Testis (tissue), 2 donors: ENCODE measurements at regions not wholly inside any gene's neighbourhood (a gene's known extent, or its start where the extent isn't known, plus 50 kb on each side); places are given as distances from the start of the nearest gene placed in this dataset.

Experiments used
- DNase-seq: peaks from one replicate; pipeline ENCODE4 v3.0.0-alpha.2; 2019
- H3K27ac ChIP-seq, 2 donors: fragments of 200-600 bp; sonication (generic); one replicate each; pipeline ENCODE4 v1.5.1; 2019
- H3K27me3 ChIP-seq: fragments of 200-600 bp; sonication (generic); one replicate; pipeline ENCODE4 v1.5.1; 2019
- H3K36me3 ChIP-seq: fragments of 200-600 bp; sonication (generic); one replicate; pipeline ENCODE4 v1.5.1; 2017; ENCODE audit warnings: low read depth; ENCODE audit errors: missing control alignments
- H3K4me1 ChIP-seq: fragments of 200-600 bp; sonication (generic); one replicate; pipeline ENCODE4 v1.5.1; 2019
- H3K4me3 ChIP-seq, 2 donors: fragments of 200-600 bp; sonication (generic); one replicate each; pipeline ENCODE4 v1.5.1; 2017 to 2019
- H3K9me3 ChIP-seq: fragments of 200-600 bp; sonication (generic); one replicate; pipeline ENCODE4 v1.5.1; 2017
- POLR2A ChIP-seq: fragments of 450-650 bp; IDR thresholded peaks from one replicate; pipeline ENCODE4 v1.6.1; 2017; ENCODE audit warnings: antibody characterized with exemption, mild to moderate bottlenecking, moderate library complexity
- WGBS, 2 donors: methylation state at CpG; one replicate each; pipeline ENCODE4 v1.1.5; 2018; 5-methylcytosine and 5-hydroxymethylcytosine counted together
- intact Hi-C: fragments of 100-400 bp; cut with DNase I; formaldehyde crosslinking; loops from one replicate; pipeline ENCODE4 v1.15.1; 2023; ENCODE audit warnings: low total_unique reads
- TF ChIP-seq, protein P1 (sequence below), 3 experiments: fragments of 450-650 bp in 2 of 3; fragments of 200-600 bp in 1 of 3; sonication (generic) in 1 of 3; IDR thresholded peaks; one replicate each; pipeline ENCODE4 v1.5.1; 2016 to 2019; ENCODE audit warnings: antibody characterized with exemption in 3 of 3, mild to moderate bottlenecking in 2 of 3, moderate library complexity in 1 of 3

GRCh38 chr5:142506756-142507155 is 179.1 kb downstream of the FGF1 start:
- no peaks in the 10 kb centered on the region for H3K9me3 ChIP-seq
- TF ChIP-seq, protein P1, sequence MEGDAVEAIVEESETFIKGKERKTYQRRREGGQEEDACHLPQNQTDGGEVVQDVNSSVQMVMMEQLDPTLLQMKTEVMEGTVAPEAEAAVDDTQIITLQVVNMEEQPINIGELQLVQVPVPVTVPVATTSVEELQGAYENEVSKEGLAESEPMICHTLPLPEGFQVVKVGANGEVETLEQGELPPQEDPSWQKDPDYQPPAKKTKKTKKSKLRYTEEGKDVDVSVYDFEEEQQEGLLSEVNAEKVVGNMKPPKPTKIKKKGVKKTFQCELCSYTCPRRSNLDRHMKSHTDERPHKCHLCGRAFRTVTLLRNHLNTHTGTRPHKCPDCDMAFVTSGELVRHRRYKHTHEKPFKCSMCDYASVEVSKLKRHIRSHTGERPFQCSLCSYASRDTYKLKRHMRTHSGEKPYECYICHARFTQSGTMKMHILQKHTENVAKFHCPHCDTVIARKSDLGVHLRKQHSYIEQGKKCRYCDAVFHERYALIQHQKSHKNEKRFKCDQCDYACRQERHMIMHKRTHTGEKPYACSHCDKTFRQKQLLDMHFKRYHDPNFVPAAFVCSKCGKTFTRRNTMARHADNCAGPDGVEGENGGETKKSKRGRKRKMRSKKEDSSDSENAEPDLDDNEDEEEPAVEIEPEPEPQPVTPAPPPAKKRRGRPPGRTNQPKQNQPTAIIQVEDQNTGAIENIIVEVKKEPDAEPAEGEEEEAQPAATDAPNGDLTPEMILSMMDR (IDR thresholded peaks at IDR 0.05), result no peak
- TF ChIP-seq POLR2A, result no peak
- DNase-seq, result no peak
- no peak overlapping the region for H3K27ac ChIP-seq
- no peaks in the 10 kb centered on the region for H3K36me3 ChIP-seq
- no peaks in the 10 kb centered on the region for H3K4me1 ChIP-seq
- no peaks in the 10 kb centered on the region for H3K27me3 ChIP-seq
- no peak overlapping the region for H3K4me3 ChIP-seq
- intact Hi-C loops, result no loop called here
- 65 to 78% methylated on average over 4 of the region's 4 CpGs for WGBS, 2 donors

DNA sequence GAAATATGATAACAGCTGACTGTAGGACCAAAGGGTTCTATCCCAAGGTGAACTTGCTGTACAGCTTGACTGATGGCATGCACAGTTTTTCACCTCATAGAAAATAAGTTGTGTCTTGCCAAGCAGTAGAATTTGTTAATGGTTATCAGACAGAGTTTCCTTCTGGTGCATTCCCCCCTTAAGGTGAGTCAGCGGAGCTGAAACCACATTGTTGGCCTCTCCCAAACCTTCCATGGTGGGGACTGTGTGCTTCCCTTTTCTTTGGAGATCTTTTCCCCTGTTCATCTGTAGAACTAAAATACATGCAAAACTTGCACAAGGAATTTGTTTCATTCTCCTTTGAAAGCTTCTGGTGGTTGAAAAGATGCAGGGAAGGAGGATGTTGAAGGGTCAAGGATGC is 179.8 kb downstream of the FGF1 start:
- Histone ChIP-seq H3K9me3 (no peaks in the 10 kb centered on the region), H3K27ac (no peak overlapping the region), H3K27me3 (no peaks in the 10 kb centered on the region), H3K4me3 (no peak overlapping the region), H3K36me3 (no peaks in the 10 kb centered on the region), H3K4me1 (no peaks in the 10 kb centered on the region)
- WGBS, 2 donors, result 90 to 95% methylated on average over 1 of the region's 1 CpG
- DNase-seq, result no peak
- intact Hi-C loops, result no loop called here
- TF ChIP-seq POLR2A, result no peak
- TF ChIP-seq, protein P1 (IDR thresholded peaks at IDR 0.05), result no peak

- no peak for DNase-seq
- WGBS, 2 donors, result 88 to 94% methylated on average over 3 of the region's 3 CpGs
- intact Hi-C loops, result no loop called here
- TF ChIP-seq, protein P1 (IDR thresholded peaks at IDR 0.05), result no peak
- TF ChIP-seq POLR2A, result no peak
- H3K36me3 ChIP-seq, result no peaks in the 10 kb centered on the region
- no peaks in the 10 kb centered on the region for H3K9me3 ChIP-seq
- H3K4me1 ChIP-seq, result no peaks in the 10 kb centered on the region
- no peak overlapping the region for H3K4me3 ChIP-seq
- no peak overlapping the region for H3K27ac ChIP-seq
- H3K27me3 ChIP-seq, result no peaks in the 10 kb centered on the region
Observed at GRCh38 chr5:142501890-142502289, 177.1 kb upstream of the SPRY4 start.

GRCh38 chr5:142500227-142500905 is 175.5 kb upstream of the SPRY4 start:
- TF ChIP-seq, protein P1 (IDR thresholded peaks at IDR 0.05), result no peak
- TF ChIP-seq POLR2A, result no peak
- H3K27me3 ChIP-seq, result no peaks in the 10 kb centered on the region
- H3K27ac ChIP-seq, result no peak overlapping the region
- H3K36me3 ChIP-seq, result no peaks in the 10 kb centered on the region
- DNase-seq, result no peak
- no peaks in the 10 kb centered on the region for H3K9me3 ChIP-seq
- WGBS, 2 donors, result 85% methylated on average over 3 of the region's 3 CpGs
- H3K4me3 ChIP-seq, result no peak overlapping the region
- intact Hi-C loops, result no loop called here
- no peaks in the 10 kb centered on the region for H3K4me1 ChIP-seq

GRCh38 chr5:142499591-142500226 is 174.9 kb upstream of the SPRY4 start:
- no peaks in the 10 kb centered on the region for H3K4me1 ChIP-seq
- no peak for DNase-seq
- intact Hi-C loops, result no loop called here
- no peaks in the 10 kb centered on the region for H3K36me3 ChIP-seq
- H3K9me3 ChIP-seq, result no peaks in the 10 kb centered on the region
- H3K27ac ChIP-seq, result no peak overlapping the region
- H3K27me3 ChIP-seq, result no peaks in the 10 kb centered on the region
- H3K4me3 ChIP-seq, result no peak overlapping the region
- no peak for TF ChIP-seq POLR2A
- TF ChIP-seq, protein P1 (IDR thresholded peaks at IDR 0.05), result no peak
- WGBS, 2 donors, result 69 to 78% methylated on average over 6 of the region's 6 CpGs
